ENCODE measurements at regions not wholly inside any gene's neighbourhood (a gene's known extent, or its start where the extent isn't known, plus 50 kb on each side); places are given as distances from the start of the nearest gene placed in this dataset.

DNA sequence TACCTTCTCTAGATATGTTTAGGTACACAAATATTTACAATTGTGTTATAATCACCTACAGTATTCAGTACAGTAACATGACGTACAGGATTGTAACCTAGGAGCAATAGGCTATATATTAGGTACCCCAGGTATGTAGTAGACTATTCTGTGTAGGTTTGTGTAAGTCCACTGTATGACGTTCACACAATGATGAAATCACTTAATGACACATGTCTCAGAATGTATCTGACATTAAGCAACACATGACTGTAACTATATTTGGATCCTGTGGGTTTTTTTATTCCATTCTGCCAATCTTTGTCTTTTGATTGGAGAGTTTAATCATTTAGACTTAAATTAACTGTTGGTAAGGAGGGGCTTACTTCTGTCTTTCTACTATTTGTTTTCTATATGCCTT, 52.1 kb downstream of the STYXL2 start:
- no peak for DNase-seq (ENCODE audit: low spot score)

DNA sequence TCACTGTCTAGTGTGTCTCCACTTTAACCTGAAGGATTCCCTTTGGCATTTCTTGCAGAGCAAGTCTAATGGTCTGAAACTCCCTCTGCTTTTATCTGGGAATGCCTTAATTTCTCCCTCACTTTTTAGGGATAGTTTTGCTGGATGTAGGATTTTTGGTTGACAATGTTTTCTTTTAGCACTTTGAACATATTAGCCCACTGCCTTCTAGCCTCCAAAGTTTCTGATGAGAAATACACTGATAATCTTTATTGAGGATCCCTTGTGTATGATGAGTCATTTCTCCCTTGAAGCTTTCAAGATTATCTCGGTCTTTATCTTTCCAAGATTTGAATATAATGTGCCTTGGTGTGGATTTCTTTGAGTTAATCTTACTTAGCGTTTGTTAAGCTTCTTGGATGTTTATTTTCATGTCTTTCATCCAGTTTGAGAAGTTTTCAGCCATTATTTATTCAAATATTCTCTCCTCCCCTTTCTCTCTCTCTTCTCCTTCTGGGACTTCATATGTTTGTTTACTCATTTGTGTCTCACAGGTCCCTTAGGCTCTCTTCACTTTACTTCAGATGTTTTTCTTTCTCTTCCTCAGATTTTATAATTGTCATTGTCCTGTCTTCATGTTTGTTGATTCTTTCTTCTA, 53.1 kb downstream of the STYXL2 start:
- DNase-seq (ENCODE audit: low spot score), result no peak

DNA sequence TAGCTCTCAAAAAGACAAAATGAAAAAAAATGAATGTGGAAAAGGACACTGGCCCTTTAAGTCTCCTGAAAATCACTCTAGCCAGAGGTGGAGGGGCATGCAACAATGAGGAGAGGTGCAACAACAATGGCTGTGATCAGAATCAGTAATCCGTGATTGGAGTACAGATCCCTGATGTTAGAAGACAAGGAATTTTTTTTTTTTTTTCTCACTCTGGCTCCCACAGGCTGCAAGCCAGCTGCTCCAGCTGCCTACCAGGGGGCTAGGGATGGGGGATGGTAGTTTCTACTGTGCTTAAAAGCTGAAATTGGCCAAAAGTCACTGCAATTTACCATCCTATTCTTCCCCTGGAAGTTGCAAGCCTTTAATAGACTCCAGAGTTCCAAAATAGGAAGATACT, 54.5 kb downstream of the STYXL2 start:
- no peak for DNase-seq (ENCODE audit: low spot score)

DNA sequence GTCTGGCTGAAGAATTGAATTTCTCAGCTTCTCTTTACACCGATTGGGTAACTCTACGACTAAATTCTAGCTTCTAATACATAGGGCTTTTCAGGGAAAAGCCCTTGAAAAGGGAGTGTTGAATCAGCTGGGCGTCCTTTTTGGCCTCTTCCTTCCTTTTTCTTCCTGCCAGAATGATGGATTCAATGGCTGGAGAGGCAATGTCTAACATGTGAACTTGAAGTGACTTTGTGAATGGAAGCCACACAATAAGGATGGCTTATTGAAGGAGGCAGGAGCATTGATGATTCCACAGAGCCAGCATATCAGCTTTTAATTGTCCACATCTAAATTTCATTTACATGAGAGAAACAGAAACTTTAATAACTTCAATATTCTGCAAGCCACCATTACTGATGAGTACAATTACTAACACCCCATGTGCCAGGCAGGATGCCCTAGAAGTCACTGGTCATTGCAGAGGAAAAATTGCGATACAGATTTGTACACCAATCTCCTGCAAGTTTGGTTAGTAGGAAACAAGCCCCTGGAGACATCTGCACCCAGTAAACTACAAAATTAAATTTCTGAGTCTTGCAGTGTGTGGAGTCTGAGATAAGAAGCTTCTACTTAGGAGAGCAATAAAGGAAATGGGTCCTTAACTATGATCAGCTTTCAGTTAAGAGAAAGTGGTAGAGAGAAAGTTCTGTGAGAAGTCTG, 56.1 kb downstream of the STYXL2 start:
- no peak for DNase-seq (ENCODE audit: low spot score)

DNA sequence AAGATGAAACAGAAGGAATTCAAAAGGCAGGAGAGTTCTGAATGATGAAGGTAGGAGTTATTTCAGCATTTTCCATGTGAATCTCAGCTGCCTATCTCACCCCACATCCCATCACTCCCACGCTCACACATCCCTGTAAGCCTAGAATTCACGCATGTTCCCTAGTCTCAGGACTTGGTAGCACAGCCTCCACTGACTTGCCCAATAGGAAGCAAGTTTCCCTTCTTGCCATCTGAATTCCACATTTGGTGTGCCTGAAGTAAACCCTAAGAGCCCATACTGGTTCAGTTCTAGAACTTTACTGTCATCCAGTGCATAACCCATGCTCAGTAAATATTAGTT, 56.6 kb downstream of the STYXL2 start:
- DNase-seq (ENCODE audit: low spot score), result no peak

DNA sequence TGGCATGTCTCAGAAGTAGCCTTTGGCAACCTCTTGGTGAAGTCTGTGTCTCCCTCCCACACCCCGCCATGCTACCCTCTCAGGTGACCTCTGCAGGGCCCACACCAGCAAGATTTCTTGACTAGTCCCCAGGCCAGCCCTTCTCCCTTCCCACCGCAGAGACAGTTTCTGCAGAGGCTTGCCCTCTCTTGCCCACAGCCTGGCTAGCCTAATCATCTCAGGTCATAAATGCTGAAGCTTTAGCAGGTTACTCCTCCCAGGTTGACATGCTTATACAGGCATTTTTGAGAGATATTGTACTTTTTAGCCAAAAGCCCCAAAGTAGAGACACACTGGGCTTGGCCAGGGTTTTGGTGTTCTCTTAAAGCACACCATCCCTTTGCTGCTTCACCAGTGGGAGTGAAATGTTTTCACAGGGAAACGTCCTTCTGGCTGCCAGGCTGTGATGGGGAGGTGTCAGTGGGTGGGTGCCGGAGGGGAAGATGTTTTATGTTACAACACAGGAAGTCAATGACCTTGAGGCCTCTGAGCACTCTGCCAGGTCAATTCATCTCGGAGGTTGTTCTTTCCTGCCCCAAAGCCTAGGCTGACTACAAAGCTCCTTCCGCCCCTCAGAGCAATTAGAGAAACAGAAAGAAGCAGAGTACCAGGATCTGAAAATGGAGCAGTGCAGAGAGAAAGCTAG, 58.5 kb downstream of the STYXL2 start:
- no peak for DNase-seq (ENCODE audit: low spot score)

DNA sequence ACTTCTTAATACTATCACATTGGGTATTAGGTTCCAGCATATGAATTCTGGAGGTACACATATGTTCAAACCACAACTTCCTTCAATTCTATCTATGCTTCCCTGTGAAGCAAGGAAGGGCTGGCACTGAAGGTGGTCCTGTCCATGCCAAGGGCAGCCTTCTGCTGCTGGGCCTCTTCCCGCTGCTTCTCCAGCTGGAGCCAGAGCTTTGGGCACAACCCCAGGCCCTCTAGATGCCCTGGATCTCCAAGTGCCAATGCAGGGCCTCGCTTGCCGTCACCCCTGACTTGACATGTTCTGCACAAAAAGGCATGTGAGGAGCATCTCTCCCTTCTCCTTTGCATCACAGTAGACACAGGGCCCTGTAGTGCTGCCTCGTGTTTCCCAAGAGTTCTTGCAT, 62.6 kb downstream of the STYXL2 start:
- DNase-seq (ENCODE audit: low spot score), result no peak

DNA sequence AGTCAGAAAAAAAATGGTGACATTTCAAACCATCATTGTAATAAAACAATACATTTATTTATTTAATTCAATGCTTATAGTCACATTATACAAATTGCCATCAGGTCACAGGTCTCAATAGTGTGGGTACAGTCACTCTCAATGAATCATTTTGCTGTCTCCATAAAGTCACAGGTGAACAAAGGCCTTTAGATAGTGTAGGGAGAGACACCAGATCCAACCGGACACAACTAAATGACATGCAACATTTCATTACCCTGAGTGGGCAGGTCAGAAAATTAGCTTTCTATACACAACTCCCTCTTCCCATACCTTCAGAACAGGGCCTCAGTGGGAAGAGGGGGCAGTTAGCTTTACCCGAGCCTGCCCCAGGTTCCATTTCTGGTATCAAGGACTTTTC, 63.2 kb downstream of the STYXL2 start:
- DNase-seq (ENCODE audit: low spot score), result no peak

DNA sequence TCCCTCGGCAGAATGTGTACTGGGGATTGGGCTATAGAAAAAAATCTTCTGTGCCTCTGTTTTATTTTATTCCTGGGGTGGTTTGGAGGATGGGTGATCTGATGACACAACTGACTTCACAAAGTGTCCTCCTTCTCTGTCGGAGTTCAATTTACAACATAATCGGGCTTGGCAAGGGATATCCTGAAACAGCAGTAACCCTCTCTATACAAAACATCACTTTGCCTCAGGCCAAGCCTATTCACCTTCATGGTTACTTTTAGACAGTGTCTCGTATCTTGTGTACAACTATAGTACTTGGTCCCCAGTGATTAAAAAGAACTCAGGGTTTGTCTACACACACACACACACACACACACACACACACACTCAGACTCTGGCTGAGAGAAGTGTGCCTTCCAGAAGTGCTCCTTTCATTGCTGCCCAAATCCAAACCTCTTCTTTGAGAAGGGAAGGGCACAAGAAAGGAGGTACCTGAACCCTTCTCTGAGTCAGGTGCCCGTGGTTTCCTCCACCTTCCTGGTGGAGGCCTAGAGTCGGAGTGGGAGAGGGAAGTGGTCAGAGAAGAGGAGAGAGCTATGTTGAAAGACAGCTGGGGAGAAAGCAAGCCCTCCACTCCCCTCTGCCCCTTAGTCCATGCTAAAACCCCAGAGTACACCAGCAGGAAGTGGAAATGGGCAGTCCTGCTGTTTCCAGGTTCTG, 62.4 kb upstream of the POU2F1 start:
- DNase-seq (ENCODE audit: low spot score), result no peak

DNA sequence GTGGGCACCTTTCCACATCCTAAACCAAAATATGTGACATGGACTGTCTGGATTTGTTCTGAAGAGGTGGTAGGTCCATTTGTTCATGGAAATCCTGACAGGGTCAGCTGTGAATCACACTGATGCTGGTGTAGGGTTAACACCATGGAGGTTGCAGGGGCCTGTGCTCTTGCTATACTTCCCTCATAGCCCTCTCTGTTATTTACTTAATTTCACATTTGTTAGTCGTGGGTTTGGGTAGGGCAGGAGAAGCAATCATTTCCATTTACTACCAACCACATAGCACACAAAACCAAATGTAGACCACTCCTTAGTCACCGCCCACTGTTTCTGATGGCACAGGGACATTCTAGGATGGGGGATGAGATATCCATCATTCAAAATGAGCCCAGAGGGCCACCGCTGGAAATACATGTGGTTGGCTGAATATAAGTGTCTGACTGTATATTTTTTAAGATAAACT, 61.8 kb upstream of the POU2F1 start:
- no peak for DNase-seq (ENCODE audit: low spot score)

DNA sequence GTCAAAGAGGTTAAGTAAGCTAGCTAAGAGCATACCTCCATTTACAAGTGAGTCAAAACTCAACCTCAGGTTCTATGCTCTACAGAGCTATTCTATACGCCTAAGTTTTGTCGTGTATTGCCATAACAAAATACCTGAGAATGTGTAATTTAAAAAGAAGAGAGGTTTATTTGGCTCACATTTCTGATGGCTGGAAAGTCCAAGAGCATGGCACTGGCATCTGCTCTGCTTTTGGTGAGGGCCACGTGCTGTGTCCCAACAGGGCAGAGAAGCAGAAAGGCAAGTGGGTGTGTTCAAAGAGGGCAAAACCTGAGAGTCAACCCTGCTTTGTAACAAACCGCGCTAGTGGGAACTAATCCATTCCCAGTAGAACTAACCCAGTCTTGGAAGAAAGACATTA, 60.9 kb upstream of the POU2F1 start:
- DNase-seq (ENCODE audit: low spot score), result no peak

DNA sequence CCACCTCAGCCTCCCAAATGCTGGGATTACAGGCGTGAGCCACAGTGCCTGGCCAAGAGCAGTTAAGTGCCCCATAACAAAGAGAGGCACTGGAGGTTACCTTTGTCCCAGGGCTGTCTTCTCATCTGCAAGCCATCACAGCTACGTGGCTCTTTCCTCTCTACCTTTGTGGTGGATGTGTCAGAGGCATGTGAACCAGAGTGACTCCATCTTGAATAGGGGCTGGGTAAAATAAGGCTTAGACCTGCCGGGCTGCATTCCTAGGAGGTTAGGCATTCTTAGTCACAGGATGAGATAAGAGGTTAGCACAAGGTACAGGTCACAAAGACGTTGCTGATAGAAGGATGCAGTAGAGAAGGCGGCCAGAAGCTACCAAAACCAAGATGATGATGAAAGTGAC, 59.4 kb upstream of the POU2F1 start:
- DNase-seq (ENCODE audit: low spot score), result no peak

DNA sequence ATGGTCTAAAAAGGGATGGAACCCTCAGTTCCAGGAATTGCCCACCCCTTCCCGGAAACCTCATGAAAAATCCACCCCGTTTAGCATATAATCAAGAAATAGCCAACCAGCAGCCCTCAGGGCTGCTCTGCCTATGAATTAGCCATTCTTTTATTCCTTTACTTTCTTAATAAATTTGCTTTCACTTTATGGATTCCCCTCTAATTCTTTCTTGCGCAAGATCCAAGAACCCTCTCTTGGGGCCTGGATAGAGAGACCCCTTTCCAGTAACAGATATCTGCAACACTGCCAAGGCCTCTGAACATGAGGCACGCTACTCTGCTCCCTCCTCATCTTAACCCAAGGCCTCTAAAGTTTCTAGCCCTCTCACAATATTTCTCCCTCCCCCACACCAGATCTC, 58.9 kb upstream of the POU2F1 start:
- no peak for DNase-seq (ENCODE audit: low spot score)

DNA sequence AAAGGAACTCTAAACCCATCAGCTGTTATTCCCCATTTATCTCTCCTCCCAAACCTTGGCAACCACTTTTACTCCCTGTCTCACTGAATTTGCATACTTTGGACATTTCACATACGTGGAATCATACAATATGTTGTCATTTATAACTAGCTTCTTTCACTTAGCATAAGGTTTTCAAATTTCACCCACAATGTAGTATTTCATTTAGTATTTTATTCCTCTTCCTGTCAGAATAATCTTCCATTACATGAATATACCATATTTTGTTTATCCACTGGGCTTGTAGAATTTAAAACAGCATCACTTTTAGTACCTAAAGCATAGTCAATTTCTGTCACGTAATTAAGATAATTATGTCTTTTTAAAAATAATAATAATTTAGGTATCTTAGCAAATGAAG, 55.5 kb upstream of the POU2F1 start:
- DNase-seq (ENCODE audit: low spot score), result no peak

DNA sequence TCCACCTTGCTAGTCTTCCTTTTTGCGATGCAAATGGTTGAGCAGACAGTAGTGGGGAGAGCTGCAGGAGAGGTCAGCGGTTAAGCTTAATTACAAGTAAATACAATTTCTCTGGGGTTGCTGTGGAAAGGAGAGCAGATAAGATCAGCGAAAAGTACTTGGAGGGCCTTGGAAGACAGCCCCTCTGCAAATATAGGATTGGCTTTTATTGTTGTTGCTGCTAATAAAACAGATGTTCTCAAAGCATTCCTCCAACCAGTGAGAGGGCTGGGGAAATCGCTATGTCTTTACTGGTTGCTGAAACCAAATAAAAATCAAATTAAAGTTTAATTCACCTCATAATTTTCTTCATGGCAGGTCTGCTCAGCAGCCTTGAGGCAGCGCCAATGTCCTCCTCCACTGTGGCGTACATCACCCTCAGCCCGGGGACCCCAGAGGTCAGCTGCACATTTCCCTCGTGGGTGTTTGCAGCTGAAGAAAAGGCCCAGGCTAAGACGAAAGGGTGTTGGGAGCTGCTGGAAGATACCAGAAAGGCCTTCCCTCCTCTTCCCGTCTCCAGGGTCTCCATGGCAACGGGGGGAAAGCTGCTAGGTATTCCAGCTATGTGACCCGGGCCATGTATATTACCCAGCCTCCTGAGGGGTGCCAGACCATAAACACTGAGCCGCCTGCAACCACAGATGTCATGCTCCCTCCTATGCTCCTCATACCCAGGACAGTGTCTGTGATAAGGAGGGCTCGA, 54.6 kb upstream of the POU2F1 start:
- DNase-seq (ENCODE audit: low spot score), result peak; percentile 35

DNA sequence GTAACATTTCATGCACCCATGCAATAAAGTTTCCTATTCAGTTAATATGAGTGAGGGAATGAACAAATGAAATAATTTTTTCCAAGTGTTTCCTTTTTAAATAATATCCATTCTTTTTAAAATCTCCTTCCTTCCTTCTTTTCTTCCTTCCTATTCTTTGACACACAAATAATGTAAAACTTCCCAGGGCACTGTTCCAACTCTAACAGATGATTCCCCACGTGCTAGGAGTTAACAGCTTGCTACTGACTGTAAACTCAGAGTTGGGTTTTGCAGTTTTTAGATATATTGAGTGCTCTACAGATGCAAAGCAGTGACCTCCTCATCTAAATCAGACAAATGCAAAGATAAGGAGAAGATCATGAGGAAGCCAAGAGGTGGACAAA, 54.0 kb upstream of the POU2F1 start:
- DNase-seq (ENCODE audit: low spot score), result no peak

DNA sequence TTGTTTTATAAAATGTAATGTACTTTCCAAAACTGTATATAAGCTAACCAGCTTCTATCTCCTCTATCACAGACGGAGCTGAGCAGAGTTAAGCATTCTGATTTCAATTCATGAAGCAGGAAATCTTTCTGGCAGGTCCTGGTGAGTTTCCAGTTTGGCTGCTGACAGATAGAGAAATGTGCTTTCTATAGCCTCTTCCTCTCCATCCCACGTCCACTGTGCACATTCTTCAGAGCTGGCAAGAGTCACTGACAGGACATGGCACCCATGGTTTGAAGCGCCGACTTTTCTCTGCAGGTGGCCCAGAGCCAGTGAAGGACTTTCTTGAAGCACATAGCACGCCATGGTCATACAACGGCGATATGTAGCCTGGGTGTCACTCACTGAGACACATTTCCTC, 52.3 kb upstream of the POU2F1 start:
- DNase-seq (ENCODE audit: low spot score), result no peak

DNA sequence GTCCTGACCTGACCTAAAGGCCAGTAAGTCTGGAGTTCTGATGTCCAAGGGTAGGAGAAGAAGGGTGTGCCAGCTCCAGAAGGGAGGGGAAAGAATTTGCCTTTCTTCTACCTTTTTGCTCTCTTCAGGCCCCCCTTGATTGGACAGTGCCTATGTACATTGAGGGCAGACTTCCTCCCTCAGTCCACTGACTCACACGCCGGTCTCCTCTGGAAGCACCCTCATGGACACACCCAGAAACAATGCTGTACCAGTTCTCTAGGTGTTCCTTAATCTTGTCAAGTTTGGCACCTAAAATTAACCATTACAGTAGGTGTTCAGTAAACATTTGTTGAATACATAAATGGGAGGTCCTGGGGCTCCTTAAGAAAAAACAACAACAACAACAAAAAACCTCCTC, 51.0 kb upstream of the POU2F1 start:
- DNase-seq (ENCODE audit: low spot score), result no peak

All from H4 (cell line).